ENCODE measurements at regions not wholly inside any gene's neighbourhood (a gene's known extent, or its start where the extent isn't known, plus 50 kb on each side); places are given as distances from the start of the nearest gene placed in this dataset.

- no peak for TF ChIP-seq CTCF (IDR thresholded peaks at IDR 0.05)
- Histone ChIP-seq H3K79me2 (ENCODE audit: insufficient read depth, low read length) (no peaks in the 10 kb centered on the region), H3K36me3 (replicated peaks in 1 of 2; ENCODE audit: control insufficient read depth in 1 of 2, insufficient read depth in 2 of 2, low read length in 2 of 2) (no peaks in the 10 kb centered on the region), H3K4me2 (replicated peaks; ENCODE audit: extremely low read depth, low read length, poor library complexity, severe bottlenecking) (no peak overlapping the region), H3K4me3 (replicated peaks in 1 of 3; ENCODE audit: low read depth in 2 of 3, low read length in 3 of 3) (no peak overlapping the region), H3K9ac (ENCODE audit: insufficient read depth, low read length, poor library complexity, severe bottlenecking) (no peak overlapping the region), H4K20me1 (ENCODE audit: insufficient read depth, low read length) (no peaks in the 10 kb centered on the region), H3K27me3 (ENCODE audit: control insufficient read depth in 2 of 2, insufficient read depth in 2 of 2, low read length in 2 of 2) (no peaks in the 10 kb centered on the region), H2AFZ (ENCODE audit: insufficient read depth, low read depth, low read length, poor library complexity, severe bottlenecking) (no peak overlapping the region), H3K9me3 (replicated peaks in 1 of 2; ENCODE audit: control insufficient read depth in 1 of 2, insufficient read depth in 1 of 2, low read length in 2 of 2) (no peaks in the 10 kb centered on the region), H3K27ac (ENCODE audit: low read depth in 1 of 2, low read length in 2 of 2) (no peak overlapping the region), H3K4me1 (ENCODE audit: control insufficient read depth in 1 of 2, insufficient read depth in 2 of 2, low read length in 2 of 2) (no peaks in the 10 kb centered on the region)
- H3K4me1 Mint-ChIP-seq: no peaks in the 10 kb centered on the region
- WGBS (ENCODE audit: insufficient coverage): 100% methylated on average over 1 of the region's 2 CpGs
- DNase-seq: no peak
- H3K36me3 Mint-ChIP-seq: no peaks in the 10 kb centered on the region
- no peak overlapping the region for H3K4me3 Mint-ChIP-seq
- no peak overlapping the region for H3K27ac Mint-ChIP-seq
- peaks cover 0 to 2% (median 0%) of the 10 kb centered on the region in 3 donors for H3K27me3 Mint-ChIP-seq (ENCODE audit: low read depth in 3 of 3)
- intact Hi-C loops (cut with micrococcal nuclease): no loop called here
- H3K9me3 Mint-ChIP-seq: peaks cover 0 to 2% (median 0%) of the 10 kb centered on the region in 7 donors
Observed at GRCh38 chr3:74021449-74021848, 396.7 kb upstream of the PDZRN3 start.

GRCh38 chr3:74009961-74010844 is 385.5 kb upstream of the PDZRN3 start:
- Histone ChIP-seq H3K4me2 (replicated peaks; ENCODE audit: extremely low read depth, low read length, poor library complexity, severe bottlenecking) (no peak overlapping the region), H3K9ac (ENCODE audit: insufficient read depth, low read length, poor library complexity, severe bottlenecking) (no peak overlapping the region), H3K36me3 (replicated peaks in 1 of 2; ENCODE audit: control insufficient read depth in 1 of 2, insufficient read depth in 2 of 2, low read length in 2 of 2) (no peaks in the 10 kb centered on the region), H3K4me3 (replicated peaks in 1 of 3; ENCODE audit: low read depth in 2 of 3, low read length in 3 of 3) (no peak overlapping the region), H2AFZ (ENCODE audit: insufficient read depth, low read depth, low read length, poor library complexity, severe bottlenecking) (no peak overlapping the region), H3K27me3 (ENCODE audit: control insufficient read depth in 2 of 2, insufficient read depth in 2 of 2, low read length in 2 of 2) (no peaks in the 10 kb centered on the region), H3K9me3 (replicated peaks in 1 of 2; ENCODE audit: control insufficient read depth in 1 of 2, insufficient read depth in 1 of 2, low read length in 2 of 2) (peaks cover 6 to 7% of the 10 kb centered on the region in 2 donors), H3K4me1 (ENCODE audit: control insufficient read depth in 1 of 2, insufficient read depth in 2 of 2, low read length in 2 of 2) (no peaks in the 10 kb centered on the region), H3K27ac (ENCODE audit: low read depth in 1 of 2, low read length in 2 of 2) (no peak overlapping the region), H3K79me2 (ENCODE audit: insufficient read depth, low read length) (no peaks in the 10 kb centered on the region), H4K20me1 (ENCODE audit: insufficient read depth, low read length) (no peaks in the 10 kb centered on the region)
- 84% methylated on average over 2 of the region's 4 CpGs for WGBS (ENCODE audit: insufficient coverage)
- H3K36me3 Mint-ChIP-seq: no peaks in the 10 kb centered on the region
- H3K4me1 Mint-ChIP-seq: no peaks in the 10 kb centered on the region
- no peak for DNase-seq
- no peak overlapping the region for H3K27ac Mint-ChIP-seq
- no peak overlapping the region for H3K4me3 Mint-ChIP-seq
- no peak for TF ChIP-seq CTCF (IDR thresholded peaks at IDR 0.05)
- no peaks in the 10 kb centered on the region for H3K27me3 Mint-ChIP-seq (ENCODE audit: low read depth in 3 of 3)
- intact Hi-C loops (cut with micrococcal nuclease): no loop called here
- H3K9me3 Mint-ChIP-seq: peaks cover 0 to 9% (median 2%) of the 10 kb centered on the region in 7 donors

Measured in CD14-positive monocyte (primary cell).